Endometrial microvascular endothelial cells (primary cell): ENCODE measurements at regions not wholly inside any gene's neighbourhood (a gene's known extent, or its start where the extent isn't known, plus 50 kb on each side); places are given as distances from the start of the nearest gene placed in this dataset.

ENCODE experiments used
- in situ Hi-C: cut with HindIII; loops from 2 replicates; pipeline ENCODE4 v1.10.0; 2017; ENCODE audit warnings: low sequenced_read_pairs, low pct_unique_long_range_greater_than_20kb; ENCODE audit errors: inconsistent ontology term

DNA sequence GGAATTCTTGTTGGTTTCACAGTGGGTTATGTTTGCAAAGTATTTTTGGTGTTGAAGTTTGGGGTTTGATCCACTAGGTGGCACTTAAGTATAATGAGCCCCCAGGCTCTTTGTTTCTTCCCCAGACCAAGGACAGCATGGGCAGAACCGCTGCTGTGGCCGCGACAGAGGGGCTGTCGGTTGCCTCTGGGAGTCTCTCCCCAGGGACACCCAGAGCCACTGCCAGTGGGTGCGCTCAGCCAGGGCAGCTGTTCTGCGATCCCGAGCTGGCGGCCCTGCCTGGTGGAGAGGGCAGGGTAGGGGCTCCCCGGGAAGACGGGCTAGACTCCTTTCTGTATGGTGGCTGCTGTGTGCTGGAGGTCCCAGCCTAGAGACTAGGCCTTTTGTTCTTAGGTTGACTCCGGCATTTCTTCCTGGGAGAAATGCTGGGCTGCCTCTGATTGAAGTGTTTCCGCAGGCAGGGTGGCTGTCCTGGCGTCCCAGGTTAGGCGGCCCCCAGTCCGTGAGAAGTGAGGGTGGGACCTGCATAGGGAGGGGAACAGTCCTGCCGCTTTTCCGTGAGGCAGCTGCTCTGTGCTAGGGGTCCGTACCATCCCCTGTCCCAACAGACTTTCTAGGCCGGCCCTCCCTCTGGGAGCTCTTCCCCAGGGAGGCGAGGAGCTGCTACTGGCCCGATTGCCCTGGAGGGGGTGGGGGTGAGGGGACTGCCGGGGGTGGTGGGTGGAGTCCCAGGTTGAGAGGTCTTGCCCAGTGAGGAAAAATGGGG, 253.1 kb upstream of the PELI2 start:
- in situ Hi-C loops = no loop called here

DNA sequence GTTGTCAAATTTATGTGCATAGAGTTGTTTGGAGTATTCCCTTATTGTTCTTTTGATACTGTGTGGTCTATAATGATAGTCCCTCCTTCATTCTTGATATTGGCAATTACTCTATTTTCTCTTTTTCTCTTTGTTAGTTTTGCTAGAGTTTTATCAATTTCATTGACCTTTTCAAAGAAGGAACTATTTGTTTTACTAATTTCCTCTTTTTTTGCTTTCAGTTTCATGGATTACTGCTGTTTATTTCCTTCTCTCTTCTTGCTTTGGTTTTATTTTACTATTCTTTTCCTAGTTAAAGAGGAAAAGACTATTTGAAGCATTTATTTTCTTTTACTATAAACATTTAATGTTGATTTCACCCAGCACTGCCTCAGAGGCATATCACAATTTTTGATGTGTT, 250.9 kb upstream of the PELI2 start:
- in situ Hi-C loops = no loop called here

DNA sequence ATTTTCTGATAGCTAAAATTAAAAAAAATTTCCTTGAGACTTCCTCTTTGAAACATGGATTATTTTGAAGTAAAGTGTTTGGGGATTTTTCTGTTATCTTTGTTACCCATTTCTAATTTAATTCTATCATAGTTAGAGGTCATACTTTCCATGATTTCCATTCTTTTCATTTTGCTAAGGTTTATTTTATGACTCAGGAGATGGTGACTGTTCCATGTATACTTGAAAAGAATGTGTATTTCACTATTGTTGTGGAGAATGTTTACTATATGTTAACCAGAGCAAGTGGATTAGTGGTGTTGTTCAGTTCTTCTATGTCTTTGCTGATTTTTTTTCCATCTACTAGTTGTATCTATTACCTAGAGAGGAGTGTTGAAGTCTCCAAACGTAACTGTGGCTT, 250.5 kb upstream of the PELI2 start:
- in situ Hi-C loops = no loop called here

DNA sequence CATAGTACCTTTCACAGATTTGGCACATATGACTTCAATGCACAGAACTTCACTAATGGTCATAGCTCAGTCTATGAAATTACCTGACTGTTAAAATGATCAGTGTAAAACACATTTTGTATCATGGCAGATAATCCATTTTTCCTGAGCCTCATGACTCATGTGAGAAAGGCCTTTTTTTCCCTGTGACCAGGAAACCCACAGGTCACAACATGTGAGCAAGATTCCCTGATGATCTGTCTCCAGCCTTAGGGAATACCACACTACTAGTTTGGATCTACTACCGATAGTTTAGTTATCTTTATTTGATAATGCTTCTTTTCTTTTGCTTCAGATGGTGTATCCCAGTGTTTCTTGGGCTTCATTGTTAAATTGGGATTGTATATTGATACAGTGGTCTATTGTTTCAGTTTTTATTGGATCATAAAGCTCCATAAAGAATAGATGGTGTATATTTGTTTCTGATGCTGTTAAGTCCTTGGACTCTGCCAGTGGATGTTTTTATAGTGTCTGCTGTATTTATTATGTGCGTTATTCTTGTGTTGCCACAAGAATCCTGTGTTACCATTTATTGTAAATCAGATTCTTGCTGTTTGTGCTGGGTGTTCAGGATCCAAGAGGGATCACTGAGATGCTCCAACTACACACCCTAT, 248.7 kb upstream of the PELI2 start:
- in situ Hi-C loops = no loop called here

DNA sequence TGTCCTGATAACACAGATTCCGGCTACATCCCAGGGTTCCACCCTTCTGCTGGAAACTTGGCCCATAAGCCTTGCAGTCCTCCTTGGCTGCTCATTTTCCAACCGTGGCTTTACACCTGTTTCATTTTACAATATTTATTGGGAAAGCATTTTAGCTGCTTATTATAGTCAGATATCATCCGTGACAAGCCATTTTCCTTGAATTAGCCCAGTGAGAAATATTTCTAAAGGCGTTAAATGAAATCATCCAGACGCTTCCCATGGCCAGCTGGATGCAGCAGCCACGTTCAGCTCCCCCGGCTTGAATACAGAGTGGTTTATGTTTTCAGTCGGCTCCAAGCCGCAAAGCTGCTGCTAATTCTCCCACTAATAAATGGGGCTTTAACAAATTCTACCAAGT, 245.0 kb upstream of the PELI2 start:
- in situ Hi-C loops = no loop called here

DNA sequence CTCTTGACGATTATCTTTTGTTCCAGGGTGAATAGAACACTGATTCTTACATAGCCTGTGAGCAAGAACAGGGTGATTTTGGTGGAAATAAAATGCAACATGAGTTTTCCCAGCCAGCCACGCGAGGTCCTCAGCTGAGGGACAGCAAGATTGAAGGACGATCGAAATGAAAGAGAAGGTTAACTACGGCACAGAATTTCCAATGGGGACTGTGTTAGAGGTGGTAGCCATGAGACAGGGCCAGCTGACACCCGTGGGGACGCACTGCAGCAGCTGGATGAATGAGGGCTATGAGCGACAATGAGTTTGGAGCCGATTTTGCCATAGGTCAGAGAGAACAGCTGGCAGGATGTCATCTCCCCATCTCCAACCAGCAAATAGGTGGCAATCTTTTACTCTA, 243.4 kb upstream of the PELI2 start:
- in situ Hi-C loops = no loop called here

DNA sequence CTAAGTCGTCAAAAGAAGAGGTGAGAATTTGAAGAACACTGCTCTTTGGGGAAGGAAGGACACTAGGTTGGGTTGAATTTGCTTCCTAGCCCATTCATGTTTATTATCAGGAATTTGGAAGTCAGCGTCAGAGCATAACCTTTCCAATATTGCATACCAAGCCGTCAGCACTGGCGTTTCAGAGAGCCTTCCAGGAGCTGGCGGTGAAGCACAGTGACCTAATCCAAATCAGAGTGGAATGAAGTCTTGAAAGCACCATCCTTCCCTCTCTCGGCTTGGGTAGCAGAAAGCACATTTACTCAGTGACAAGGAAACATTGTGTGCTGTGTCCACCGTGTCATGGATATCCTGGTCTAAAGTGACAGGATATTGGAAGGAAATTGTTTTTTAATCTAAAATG, 240.3 kb upstream of the PELI2 start:
- in situ Hi-C loops = no loop called here

DNA sequence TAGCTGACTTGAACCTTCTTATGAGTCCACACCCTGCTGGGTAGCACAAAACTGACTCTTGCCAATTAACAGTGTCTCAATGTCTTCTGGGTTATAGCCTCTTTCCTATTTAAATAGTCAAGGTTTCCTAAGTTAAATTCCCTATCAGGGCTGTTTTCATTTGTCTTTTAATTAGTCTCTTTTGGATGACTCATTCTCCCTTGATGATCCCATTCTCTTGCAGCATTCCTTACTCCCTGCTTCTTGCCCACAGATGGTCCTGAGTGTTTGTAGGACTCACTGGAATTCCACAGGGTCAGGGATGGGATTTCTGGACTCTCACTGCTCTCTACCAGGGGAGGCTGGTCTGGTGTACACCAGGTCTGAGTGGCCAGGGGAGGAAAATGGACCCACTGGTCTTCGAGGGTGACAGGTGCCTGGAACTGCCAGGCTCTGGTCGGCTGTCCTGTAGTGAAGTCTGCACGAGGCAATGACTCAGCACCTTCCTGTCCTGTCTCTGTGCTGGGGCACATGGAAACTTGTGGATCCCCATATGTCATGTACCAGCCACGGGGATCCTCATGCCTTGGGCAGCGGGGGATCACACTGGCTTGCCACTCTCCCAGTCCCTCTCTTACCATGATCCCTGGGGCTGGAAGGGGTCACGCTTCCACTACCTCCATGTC, 236.5 kb upstream of the PELI2 start:
- in situ Hi-C loops = no loop called here

DNA sequence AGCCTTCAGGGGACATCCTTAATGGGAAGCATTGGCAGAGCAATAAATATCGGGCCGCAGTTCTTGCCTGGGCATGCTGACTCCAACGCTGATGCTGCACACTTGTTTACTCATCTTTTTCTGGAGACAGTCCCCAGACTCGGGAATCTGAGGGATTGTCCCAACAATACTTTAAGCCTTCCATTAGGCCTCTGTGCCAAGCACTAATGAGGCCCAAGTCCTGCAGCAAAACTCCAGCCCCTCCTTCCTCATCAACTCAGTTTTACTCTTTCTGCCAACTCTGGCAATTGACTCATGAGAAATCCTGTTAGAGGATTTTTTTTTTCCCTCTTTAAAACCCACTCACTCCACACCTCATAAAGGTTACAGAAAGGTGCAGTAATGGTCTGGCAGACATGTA, 233.4 kb upstream of the PELI2 start:
- in situ Hi-C loops = no loop called here

DNA sequence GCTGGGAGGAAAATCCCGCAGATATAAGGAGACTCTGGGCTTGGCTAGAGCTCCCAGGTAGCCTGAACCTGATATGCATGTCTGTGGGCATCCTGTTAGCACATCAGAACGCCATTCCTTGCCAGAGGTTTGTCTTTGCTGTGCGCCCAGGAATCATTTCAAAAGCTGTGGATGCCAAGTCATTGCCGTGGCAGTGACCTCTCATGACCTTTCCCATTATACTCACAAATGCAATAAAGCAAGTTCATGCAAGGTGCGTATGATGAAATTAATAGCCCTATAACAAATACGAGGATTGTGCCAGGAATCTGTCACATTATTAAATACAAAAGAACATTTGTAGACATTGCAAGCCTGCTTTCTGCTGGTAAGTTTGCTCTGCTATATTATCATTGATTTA, 229.1 kb upstream of the PELI2 start:
- in situ Hi-C loops = no loop called here

DNA sequence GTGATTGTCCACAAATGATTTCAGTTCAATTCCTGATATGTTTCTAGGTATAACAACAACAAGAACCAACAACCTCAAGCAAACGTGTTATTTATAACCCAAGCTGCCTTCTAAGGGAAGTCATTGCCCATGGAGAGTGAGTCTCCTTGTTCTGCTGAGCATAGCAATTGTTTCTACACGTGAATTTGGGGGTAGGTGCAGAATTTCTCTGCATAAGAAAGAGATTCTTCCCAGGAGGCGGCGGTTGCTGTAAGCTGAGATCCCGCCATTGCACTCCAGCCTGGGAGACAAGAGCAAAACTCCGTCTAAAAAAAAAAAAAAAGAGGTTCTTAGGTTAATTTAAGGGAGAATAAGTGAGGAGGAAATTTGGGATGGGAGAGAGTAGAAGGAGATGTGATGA, 226.5 kb upstream of the PELI2 start:
- in situ Hi-C loops = no loop called here

DNA sequence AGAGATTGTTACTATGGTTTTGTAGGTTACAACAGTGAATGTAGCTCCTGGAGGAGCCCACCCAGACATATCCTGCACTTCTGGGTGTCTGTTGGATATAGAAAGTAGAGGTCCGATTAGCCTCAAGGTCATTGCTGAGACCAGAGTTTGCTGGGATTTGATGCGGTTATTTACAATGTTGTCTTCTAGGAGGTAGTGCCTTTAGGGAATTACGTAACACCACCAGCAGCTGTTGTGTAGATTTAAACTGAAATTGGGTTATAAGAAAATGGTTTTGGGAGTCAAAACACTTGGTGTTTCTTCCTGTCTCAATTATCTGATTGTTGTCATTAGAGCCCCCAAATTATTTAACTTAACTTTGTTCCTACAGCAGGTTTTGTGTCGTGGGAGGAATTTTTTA, 225.3 kb upstream of the PELI2 start:
- in situ Hi-C loops = no loop called here

DNA sequence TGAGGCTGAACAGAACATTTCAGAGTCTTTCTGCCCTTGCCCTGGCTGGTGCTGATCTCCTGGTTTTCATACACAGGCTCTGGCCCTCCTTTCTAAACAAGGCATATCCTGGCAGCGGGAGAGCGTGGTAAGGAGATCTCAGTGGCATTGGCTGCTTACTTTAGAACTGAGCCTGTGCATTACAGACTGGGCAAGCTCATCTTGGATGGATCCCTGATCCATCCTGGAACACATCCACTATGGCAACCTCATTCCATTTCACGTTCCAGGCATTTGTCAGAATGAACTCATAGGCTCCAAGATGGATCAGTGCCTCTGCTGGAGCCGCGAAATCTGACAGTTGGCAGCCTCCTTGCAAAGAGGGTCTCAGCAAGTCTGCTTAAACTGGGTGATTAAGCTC, 224.5 kb upstream of the PELI2 start:
- in situ Hi-C loops = no loop called here

DNA sequence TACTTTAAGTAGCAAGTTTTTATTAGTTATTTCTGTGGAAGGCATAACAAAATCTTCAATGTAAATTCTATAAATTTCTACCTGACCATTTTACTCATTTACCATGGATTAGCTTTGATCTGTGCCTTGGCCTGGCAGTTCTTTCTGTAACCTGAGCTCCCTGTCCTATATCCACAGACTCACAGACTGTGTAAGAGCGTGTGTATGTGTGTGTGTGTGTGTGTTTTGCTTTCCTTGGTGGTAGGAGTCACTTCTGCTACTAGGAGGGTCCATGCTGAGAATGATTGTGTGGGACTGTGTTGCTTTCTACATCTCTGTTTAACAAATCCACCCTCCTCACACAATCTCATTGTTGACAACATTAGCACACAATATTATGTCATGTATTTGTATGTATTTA, 221.2 kb upstream of the PELI2 start:
- in situ Hi-C loops = no loop called here

DNA sequence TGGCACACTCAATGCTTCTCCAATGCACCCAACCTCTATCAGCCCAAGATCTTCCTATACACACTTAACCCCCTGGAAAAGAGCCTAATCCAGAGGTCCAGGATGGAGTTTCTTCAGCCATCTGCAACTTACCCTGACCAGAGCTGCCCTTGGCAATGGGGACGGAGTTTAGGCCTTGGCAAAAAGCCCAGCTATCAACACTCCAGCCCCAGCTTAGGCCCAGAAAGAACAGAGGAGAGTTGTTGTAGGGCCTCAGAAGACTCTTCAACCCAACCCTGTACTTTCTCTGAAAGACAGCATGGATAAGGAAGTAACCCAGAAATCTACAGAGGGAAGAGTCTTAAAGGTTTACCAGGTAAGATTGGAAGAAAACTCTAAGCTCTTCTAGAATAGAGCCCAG, 219.3 kb upstream of the PELI2 start:
- in situ Hi-C loops = no loop called here

DNA sequence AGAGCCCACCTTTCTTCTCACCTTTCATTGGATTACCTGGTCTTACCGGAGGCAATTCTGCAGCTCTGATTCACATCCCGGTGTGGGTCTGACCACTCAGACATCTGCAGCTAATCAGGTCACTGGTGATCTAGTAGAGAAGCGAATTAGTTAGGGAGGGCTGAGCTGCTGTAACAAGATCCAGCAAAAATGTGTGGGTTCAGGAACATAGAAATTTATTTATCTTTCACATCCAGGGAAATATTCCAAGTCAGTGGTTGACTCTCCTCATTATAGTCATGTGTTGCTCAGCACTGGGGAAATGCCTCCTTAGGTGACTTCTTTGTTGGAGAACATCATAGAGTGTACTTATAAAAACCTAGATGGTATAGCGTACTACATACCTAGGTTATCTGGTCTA, 218.7 kb upstream of the PELI2 start:
- in situ Hi-C loops = no loop called here

DNA sequence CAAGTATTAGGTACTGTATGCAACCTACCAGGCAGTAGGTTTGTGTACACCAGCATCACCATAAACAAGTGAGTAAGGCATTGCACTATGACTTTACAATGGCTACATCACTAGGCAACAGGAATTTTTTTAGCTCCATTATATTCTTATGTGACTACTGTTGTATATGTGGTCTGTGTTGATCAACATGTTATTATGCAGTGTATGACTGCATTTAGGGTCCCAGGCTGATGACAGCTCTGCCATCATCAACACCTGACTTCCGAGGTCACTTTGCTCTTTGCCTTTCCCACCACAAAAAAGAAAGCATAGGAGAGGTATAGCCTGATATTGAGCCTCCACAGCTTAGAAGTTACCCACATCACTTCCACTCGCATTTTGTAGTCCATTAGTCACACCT, 217.5 kb upstream of the PELI2 start:
- in situ Hi-C loops = no loop called here

DNA sequence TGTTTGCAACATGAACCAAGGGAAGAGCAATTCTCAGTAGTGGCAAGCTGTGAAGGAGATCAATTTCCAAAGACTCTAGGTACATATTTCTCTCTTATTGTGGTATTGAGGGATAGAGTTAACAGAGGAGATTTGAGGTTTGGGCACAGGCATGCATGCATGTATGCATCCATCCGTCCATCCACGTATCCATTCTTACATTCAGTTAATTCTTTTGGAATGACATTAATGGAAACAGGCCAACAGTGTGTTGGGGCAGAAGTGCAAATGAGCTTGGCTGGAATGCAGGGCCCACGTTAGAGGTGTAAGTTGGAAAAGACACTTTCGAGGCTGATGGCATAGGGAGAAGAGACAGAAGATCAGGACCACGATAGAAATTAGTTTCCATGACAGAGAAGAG, 216.9 kb upstream of the PELI2 start:
- in situ Hi-C loops = no loop called here

DNA sequence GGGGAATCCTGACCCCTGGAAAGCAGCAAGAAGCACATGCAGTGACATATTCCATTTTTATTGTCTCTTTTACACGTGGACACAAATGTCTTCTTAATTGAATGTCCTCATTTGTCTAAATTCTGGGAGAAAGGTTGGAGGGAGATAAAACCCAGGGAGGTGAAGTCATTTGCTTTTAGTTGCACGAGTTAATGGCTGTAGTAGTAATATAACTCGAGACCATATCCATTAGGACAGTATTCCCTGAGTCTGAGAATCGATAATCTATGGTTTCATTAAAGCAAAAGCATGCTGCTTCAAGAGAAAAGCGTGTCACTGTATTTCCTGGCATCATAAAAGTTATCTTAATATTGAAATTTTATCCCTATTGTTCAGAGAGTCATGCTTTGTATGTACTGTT, 216.0 kb upstream of the PELI2 start:
- in situ Hi-C loops = no loop called here

DNA sequence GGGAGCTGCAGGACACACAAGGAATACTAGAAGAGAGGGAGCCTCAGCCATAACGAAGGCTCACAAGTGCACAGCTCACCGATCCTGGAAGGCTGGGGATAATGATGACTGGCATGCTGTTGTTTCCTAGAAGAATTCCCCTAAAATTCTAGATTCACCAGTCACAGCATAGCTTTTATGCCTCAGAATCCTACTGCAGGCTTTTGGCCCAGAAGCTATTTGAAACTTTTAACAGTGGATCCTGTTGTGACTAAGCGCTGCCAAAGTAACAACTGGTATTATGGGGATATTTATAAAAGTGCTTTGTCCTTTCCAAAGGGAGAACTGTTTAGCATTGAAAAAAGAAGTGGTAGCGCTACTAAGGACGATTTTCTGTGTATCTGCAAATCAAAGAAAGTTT, 214.1 kb upstream of the PELI2 start:
- in situ Hi-C loops = no loop called here
